SK-N-SH treated with all-trans-retinoic acid at 6 μM for 48 hours (cell line): ENCODE measurements at regions not wholly inside any gene's neighbourhood (a gene's known extent, or its start where the extent isn't known, plus 50 kb on each side); places are given as distances from the start of the nearest gene placed in this dataset.
"Not testable (repeated sequence)": the region's sequence is repeated elsewhere in the genome, so short reads cannot be mapped to it uniquely, and the experiment has no call there.

Experiments used
- ARNTL ChIP-seq: fragments of 450-650 bp; formaldehyde crosslinking; IDR thresholded peaks from 2 replicates; pipeline ENCODE4 v1.5.0; 2020; ENCODE audit warnings: low read depth, mild to moderate bottlenecking, moderate library complexity, borderline replicate concordance
- BACH2 ChIP-seq: fragments of 250-450 bp; sonication (Bioruptor Pico); IDR thresholded peaks from 2 replicates; pipeline ENCODE4 v1.9.0; 2021; ENCODE audit warnings: mild to moderate bottlenecking, borderline replicate concordance
- CSDC2 ChIP-seq: fragments of 250-450 bp; sonication (Bioruptor Pico); IDR thresholded peaks from 2 replicates; pipeline ENCODE4 v1.5.0; 2020; ENCODE audit warnings: mild to moderate bottlenecking, moderate library complexity
- GLIS3 ChIP-seq: fragments of 250-450 bp; sonication (Bioruptor Pico); IDR thresholded peaks from 2 replicates; pipeline ENCODE4 v1.5.0; 2020; ENCODE audit warnings: mild to moderate bottlenecking, moderate library complexity
- PPARA ChIP-seq: fragments of 250-450 bp; sonication (Bioruptor Pico); IDR thresholded peaks from 2 replicates; pipeline ENCODE4 v1.5.0; 2020; ENCODE audit warnings: mild to moderate bottlenecking, borderline replicate concordance
- RARB ChIP-seq: fragments of 250-450 bp; sonication (Bioruptor Pico); IDR thresholded peaks from 2 replicates; pipeline ENCODE4 v1.8.0; 2021; ENCODE audit warnings: mild to moderate bottlenecking, moderate library complexity
- TCF4 ChIP-seq: fragments of 250-450 bp; sonication (Bioruptor Pico); IDR thresholded peaks from 2 replicates; pipeline ENCODE4 v1.8.0; 2021; ENCODE audit warnings: mild to moderate bottlenecking, moderate library complexity, borderline replicate concordance
- ZFP3 ChIP-seq: fragments of 250-450 bp; sonication (Bioruptor Pico); IDR thresholded peaks from 2 replicates; pipeline ENCODE4 v1.5.0; 2020; ENCODE audit warnings: mild to moderate bottlenecking, moderate library complexity
- ZFP30 ChIP-seq: fragments of 450-650 bp; formaldehyde crosslinking; IDR thresholded peaks from 2 replicates; pipeline ENCODE4 v1.5.0; 2022; ENCODE audit warnings: mild to moderate bottlenecking, moderate library complexity
- ZNF8 ChIP-seq: fragments of 450-650 bp; formaldehyde crosslinking; IDR thresholded peaks from 2 replicates; pipeline ENCODE4 v1.5.0; 2020; ENCODE audit warnings: mild to moderate bottlenecking, moderate library complexity
- TF ChIP-seq, protein P1 (sequence below): fragments of 250-450 bp; sonication (Bioruptor Pico); IDR thresholded peaks from 2 replicates; pipeline ENCODE4 v1.8.0; 2020; ENCODE audit warnings: mild to moderate bottlenecking, moderate library complexity, borderline replicate concordance

DNA sequence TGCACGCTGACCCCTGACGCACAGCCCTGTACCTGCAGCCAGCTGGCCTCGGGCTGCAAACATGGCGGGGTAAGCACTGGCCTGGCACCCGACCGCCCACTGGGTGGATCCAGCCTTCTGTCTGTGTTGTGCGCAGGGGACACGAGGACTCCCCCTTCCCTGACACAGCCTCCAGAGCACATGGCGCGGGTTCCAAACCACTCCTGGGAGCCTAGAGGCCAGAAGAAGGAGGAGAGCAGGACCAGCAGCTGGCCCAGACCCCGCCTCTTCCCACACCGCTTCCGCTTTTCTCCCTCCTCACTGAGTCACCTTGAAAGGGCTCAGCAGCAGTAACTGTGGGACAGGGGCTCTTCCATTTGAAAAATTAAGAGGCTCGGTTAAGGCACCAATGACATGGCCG, 73.5 kb upstream of the DRD5 start:
- TF ChIP-seq ZFP30 (CRISPR knock-in tag); PPARA (CRISPR knock-in tag); ZNF8; RARB (CRISPR knock-in tag); GLIS3 (CRISPR knock-in tag); BACH2 (CRISPR knock-in tag); ZFP3 (CRISPR knock-in tag); TCF4 (CRISPR knock-in tag); CSDC2 (CRISPR knock-in tag); ARNTL (CRISPR knock-in tag): not testable (repeated sequence)
- TF ChIP-seq, protein P1, sequence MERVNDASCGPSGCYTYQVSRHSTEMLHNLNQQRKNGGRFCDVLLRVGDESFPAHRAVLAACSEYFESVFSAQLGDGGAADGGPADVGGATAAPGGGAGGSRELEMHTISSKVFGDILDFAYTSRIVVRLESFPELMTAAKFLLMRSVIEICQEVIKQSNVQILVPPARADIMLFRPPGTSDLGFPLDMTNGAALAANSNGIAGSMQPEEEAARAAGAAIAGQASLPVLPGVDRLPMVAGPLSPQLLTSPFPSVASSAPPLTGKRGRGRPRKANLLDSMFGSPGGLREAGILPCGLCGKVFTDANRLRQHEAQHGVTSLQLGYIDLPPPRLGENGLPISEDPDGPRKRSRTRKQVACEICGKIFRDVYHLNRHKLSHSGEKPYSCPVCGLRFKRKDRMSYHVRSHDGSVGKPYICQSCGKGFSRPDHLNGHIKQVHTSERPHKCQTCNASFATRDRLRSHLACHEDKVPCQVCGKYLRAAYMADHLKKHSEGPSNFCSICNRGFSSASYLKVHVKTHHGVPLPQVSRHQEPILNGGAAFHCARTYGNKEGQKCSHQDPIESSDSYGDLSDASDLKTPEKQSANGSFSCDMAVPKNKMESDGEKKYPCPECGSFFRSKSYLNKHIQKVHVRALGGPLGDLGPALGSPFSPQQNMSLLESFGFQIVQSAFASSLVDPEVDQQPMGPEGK (CRISPR knock-in tag) = not testable (repeated sequence)
